D721Med (cell line): ENCODE measurements at regions not wholly inside any gene's neighbourhood (a gene's known extent, or its start where the extent isn't known, plus 50 kb on each side); places are given as distances from the start of the nearest gene placed in this dataset.
"Not testable (repeated sequence)": the region's sequence is repeated elsewhere in the genome, so short reads cannot be mapped to it uniquely, and the experiment has no call there.

Experiments used
- DNase-seq: peaks from one replicate; pipeline ENCODE4 v3.0.0; 2011; ENCODE audit warnings: low spot score; ENCODE audit not compliant: insufficient read length
- FAIRE-seq: peaks from 2 replicates; lab custom pipeline; 2011; peaks lifted over from hg19 to GRCh38; lab: Jason Lieb, UNC
- CTCF ChIP-seq: IDR thresholded peaks from 2 replicates; pipeline ENCODE4 v1.5.1; 2012; ENCODE audit warnings: mild to moderate bottlenecking, control low read depth; ENCODE audit not compliant: insufficient read depth; ENCODE audit errors: missing control alignments

- FAIRE-seq (no peak), DNase-seq (no peak)
- no peak for TF ChIP-seq CTCF
These were observed 176.1 kb upstream of the CCDC54 start for GRCh38 chr3:107201146-107201545.

DNA sequence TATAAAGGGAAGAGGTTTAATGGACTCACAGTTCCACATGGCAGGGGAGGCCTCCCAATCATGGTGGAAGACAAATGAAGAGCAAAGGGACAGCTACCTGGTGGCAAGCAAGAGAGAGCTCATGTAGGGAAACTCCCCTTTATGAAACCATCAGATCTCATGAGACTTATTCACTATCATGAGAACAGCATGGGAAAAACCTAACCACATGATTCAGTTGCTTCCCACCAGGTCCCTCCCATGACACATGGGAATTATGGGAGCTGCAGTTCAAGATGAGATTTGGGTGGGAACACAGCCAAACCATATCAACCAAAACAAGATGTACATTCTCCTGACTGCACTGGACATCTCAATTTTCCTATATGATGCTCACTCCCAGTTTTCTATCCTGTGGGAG is 174.4 kb upstream of the CCDC54 start:
- not testable (repeated sequence) for FAIRE-seq, DNase-seq

GRCh38 chr3:107204121-107204520 is 173.1 kb upstream of the CCDC54 start:
- DNase-seq (no peak), FAIRE-seq (no peak)
- no peak for TF ChIP-seq CTCF

DNA sequence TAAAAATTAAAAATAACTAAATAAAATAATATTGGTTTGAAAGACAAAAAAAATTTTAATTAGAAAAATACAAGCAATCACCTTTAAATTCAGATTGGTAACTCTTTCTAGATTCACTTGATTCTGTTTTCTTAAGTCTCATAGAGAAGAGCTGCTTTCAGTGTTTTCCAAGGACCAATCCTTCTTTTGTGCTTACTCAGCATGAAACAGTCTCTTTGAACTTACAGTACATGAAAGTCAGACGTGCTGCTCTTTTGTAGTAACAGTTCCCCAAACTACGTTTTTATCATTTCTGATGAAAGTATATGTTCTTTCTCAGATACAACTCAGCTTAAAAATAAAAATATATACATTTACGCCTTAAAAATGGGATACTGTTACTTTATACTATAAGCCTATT is 171.9 kb upstream of the CCDC54 start:
- DNase-seq: no peak
- no peak for FAIRE-seq
- TF ChIP-seq CTCF: no peak

DNA sequence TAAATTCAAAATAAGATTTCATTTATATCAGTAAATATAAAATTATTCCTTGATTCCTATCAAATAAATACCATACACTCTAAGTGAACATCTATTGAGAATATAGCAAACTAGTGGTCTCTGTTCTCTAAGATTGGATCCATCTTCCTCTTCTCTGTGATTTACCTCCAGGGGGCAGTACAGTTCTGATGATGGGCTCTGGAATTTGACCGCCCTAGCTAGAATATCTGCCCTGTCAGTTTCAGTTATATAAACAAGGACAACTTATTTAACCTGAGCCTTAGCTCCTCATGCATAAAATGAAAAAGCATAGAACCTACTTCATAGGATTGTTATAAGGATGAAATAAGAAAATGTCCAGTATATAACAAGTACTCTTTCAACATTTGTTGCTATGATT is 171.1 kb upstream of the CCDC54 start:
- no peak for DNase-seq
- peak; percentile 43 for TF ChIP-seq CTCF
- FAIRE-seq: no peak

- DNase-seq: no peak
- no peak for FAIRE-seq
- no peak for TF ChIP-seq CTCF
These were observed 170.3 kb upstream of the CCDC54 start for GRCh38 chr3:107206945-107207344.

DNA sequence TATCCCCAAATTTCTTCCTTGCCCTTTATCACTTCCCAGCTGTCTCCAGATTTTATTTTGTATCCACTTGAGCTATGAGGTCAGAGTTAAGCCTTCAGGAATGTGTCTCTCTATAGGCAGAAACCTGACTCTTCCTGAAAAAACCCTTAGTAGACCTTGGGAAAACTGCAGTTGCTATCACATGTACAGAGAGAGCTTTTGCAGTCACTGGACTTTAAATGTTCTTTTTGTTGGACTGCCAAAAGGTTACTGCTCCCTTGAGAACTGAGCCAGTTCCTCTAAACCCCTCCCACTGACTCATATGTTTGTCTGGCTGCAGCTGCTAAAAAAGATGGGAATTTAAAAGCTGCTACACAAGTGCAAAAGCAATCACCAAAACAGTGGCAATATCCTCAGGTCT is 169.1 kb upstream of the CCDC54 start:
- TF ChIP-seq CTCF: no peak
- no peak for FAIRE-seq
- no peak for DNase-seq

DNA sequence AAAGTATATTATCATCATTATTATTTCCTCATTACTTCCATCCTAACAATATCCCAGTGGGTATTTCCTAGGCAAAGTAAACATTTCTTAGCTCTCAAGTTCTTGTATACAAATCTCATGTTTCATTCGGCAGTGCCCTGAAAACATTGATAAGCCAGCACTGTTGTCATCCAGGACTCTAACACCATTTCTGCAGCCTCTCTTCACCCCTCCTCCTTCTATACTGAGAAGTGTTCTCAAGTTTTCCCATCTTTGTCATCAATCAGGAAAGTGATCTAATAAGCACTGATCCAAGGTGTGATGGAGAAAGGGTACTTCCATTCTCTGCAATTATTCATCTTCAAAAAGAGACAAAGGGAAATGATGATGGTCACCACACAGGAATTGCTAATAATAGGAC is 168.4 kb upstream of the CCDC54 start:
- DNase-seq: no peak
- no peak for FAIRE-seq
- TF ChIP-seq CTCF: no peak
